ENCODE measurements at regions not wholly inside any gene's neighbourhood (a gene's known extent, or its start where the extent isn't known, plus 50 kb on each side); places are given as distances from the start of the nearest gene placed in this dataset.

DNA sequence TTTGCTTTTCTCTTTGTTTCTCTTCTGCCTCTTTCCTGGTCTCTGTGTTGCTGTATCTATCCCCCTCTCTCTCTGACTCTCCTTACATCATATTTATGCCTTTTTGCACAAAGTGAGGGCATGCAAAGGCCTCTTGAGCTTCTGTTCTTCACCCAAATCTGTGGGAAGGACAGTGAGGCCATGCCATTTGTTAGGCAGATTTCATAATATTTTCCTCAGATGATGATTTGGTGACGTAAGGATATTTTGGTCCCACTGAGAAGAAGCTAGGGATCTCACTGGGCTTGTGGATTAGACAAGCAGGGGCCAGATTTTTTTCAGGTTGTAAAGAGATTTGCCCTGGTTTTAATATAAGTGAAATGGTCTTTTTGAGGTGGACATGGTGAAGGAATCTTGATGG lies 249.4 kb upstream of the USP24 start:
- TF ChIP-seq, protein P1, sequence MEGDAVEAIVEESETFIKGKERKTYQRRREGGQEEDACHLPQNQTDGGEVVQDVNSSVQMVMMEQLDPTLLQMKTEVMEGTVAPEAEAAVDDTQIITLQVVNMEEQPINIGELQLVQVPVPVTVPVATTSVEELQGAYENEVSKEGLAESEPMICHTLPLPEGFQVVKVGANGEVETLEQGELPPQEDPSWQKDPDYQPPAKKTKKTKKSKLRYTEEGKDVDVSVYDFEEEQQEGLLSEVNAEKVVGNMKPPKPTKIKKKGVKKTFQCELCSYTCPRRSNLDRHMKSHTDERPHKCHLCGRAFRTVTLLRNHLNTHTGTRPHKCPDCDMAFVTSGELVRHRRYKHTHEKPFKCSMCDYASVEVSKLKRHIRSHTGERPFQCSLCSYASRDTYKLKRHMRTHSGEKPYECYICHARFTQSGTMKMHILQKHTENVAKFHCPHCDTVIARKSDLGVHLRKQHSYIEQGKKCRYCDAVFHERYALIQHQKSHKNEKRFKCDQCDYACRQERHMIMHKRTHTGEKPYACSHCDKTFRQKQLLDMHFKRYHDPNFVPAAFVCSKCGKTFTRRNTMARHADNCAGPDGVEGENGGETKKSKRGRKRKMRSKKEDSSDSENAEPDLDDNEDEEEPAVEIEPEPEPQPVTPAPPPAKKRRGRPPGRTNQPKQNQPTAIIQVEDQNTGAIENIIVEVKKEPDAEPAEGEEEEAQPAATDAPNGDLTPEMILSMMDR (IDR thresholded peaks at IDR 0.05): no peak
- TF ChIP-seq POLR2A (IDR thresholded peaks at IDR 0.05): no peak
